Large intestine (tissue), 3 donors: ENCODE measurements at regions not wholly inside any gene's neighbourhood (a gene's known extent, or its start where the extent isn't known, plus 50 kb on each side); places are given as distances from the start of the nearest gene placed in this dataset.

Source experiments
- DNase-seq, 2 donors: peaks; one replicate each; pipeline versions ENCODE4 v3.0.0 to v3.0.0-alpha.2; 2013
- H3K27ac ChIP-seq: one replicate; pipeline ENCODE4 v1.5.1; 2013; ENCODE audit warnings: low read length
- H3K27me3 ChIP-seq: 2 replicates; pipeline ENCODE4 v1.6.1; 2013; ENCODE audit warnings: low read length; ENCODE audit not compliant: control insufficient read depth, insufficient read depth
- H3K36me3 ChIP-seq: 2 replicates; pipeline ENCODE4 v1.6.1; 2013; ENCODE audit warnings: low read length; ENCODE audit not compliant: control insufficient read depth, insufficient read depth
- H3K4me1 ChIP-seq: one replicate; pipeline ENCODE4 v1.6.1; 2013; ENCODE audit warnings: low read length; ENCODE audit not compliant: control insufficient read depth, insufficient read depth
- H3K4me3 ChIP-seq: one replicate; pipeline ENCODE4 v1.5.1; 2013; ENCODE audit warnings: low read length
- H3K9me3 ChIP-seq: one replicate; pipeline ENCODE4 v1.6.1; 2013; ENCODE audit warnings: mild to moderate bottlenecking, low read depth, low read length, moderate library complexity; ENCODE audit not compliant: control insufficient read depth
- WGBS: methylation state at CpG from one replicate; pipeline ENCODE4 v1.1.5; 2013; ENCODE audit warnings: low lambda C conversion rate; ENCODE audit not compliant: insufficient coverage; 5-methylcytosine and 5-hydroxymethylcytosine counted together

GRCh38 chr5:43785198-43785597 is 182.2 kb downstream of the NNT start:
- no peak overlapping the region for H3K27ac ChIP-seq
- H3K36me3 ChIP-seq, result no peaks in the 10 kb centered on the region
- H3K27me3 ChIP-seq, result no peaks in the 10 kb centered on the region
- DNase-seq, result no peak
- no peak overlapping the region for H3K4me3 ChIP-seq
- no peaks in the 10 kb centered on the region for H3K4me1 ChIP-seq
- H3K9me3 ChIP-seq, result no peaks in the 10 kb centered on the region
- 93% methylated on average over 2 of the region's 3 CpGs for WGBS

- H3K4me1 ChIP-seq, result no peaks in the 10 kb centered on the region
- H3K27ac ChIP-seq, result no peak overlapping the region
- no peak for DNase-seq
- WGBS, result 80% methylated on average over 1 of the region's 1 CpG
- no peaks in the 10 kb centered on the region for H3K9me3 ChIP-seq
- no peaks in the 10 kb centered on the region for H3K36me3 ChIP-seq
- no peak overlapping the region for H3K4me3 ChIP-seq
- H3K27me3 ChIP-seq, result no peaks in the 10 kb centered on the region
Observed at GRCh38 chr5:43780586-43780985, 177.6 kb downstream of the NNT start.

- DNase-seq, result no peak
- 100% methylated on average over 1 of the region's 1 CpG for WGBS
- Histone ChIP-seq H3K27me3 (no peaks in the 10 kb centered on the region), H3K36me3 (no peaks in the 10 kb centered on the region), H3K4me1 (no peaks in the 10 kb centered on the region), H3K9me3 (no peaks in the 10 kb centered on the region), H3K27ac (no peak overlapping the region), H3K4me3 (no peak overlapping the region)
Observed at GRCh38 chr5:43774881-43775399, 172.0 kb downstream of the NNT start.

- Histone ChIP-seq H3K36me3 (no peaks in the 10 kb centered on the region), H3K4me1 (no peaks in the 10 kb centered on the region), H3K27me3 (no peaks in the 10 kb centered on the region), H3K9me3 (no peaks in the 10 kb centered on the region), H3K27ac (no peak overlapping the region), H3K4me3 (no peak overlapping the region)
- DNase-seq, result no peak
- no CpG with 5 or more reads among the region's 1 CpG for WGBS
Observed at GRCh38 chr5:43773478-43773844, 170.5 kb downstream of the NNT start.

DNA sequence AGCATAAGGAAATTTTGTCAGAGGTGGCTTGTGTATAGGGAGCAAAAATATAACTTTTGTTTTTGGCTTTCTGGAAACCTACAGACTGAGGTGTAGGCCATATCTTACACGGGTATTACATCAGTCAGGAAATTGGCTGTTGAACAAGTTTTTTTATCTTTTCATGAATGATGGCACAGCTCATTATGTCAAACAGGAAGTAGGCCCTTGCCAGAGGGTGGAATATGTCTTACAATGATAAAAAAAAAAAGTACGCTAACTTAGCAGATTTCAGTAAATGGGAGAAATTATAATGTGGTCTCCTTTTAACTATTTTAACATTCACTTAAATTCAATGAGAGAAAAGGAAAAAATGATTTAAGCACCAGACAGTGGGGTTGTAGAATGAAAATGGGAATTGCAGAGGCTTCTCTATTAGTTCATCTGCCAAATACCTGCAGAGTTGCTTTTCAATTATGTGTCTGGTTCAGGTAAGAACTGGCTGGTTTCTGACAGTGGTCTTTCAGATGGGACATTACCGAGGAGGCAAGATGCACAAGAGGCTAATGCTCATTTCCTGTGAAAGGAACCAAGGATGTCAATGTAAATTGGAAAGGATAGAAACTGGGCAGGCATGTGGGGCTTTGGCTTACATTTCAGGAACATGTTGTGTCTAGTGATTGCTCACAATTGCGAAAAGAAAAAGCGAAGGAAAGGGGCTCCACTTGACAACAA is 169.9 kb downstream of the NNT start:
- no peak for DNase-seq
- no peaks in the 10 kb centered on the region for H3K36me3 ChIP-seq
- no peaks in the 10 kb centered on the region for H3K4me1 ChIP-seq
- H3K27ac ChIP-seq, result no peak overlapping the region
- H3K27me3 ChIP-seq, result no peaks in the 10 kb centered on the region
- whole genome bisulfite sequencing, result 74% methylated on average over 3 of the region's 5 CpGs
- H3K4me3 ChIP-seq, result no peak overlapping the region
- H3K9me3 ChIP-seq, result no peaks in the 10 kb centered on the region

DNA sequence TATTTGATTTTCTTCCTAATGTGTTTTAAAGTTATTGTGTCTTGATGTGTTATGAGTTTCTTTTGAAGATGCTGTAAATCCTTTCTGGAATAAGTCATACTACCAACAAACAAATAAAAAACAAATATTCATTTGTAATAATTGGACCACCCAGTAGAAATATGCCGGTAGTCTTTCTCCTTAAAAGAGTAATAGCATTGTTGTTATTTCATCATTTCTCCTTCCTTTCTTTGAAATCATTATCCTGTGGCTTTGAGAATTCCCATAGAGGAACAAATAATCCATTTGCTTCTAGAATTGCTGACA is 169.4 kb downstream of the NNT start:
- no peak overlapping the region for H3K27ac ChIP-seq
- H3K9me3 ChIP-seq, result no peaks in the 10 kb centered on the region
- H3K36me3 ChIP-seq, result no peaks in the 10 kb centered on the region
- no peaks in the 10 kb centered on the region for H3K27me3 ChIP-seq
- H3K4me1 ChIP-seq, result no peaks in the 10 kb centered on the region
- no peak for DNase-seq
- no CpG with 5 or more reads among the region's 1 CpG for WGBS
- no peak overlapping the region for H3K4me3 ChIP-seq

- no peak overlapping the region for H3K4me3 ChIP-seq
- WGBS, result 100% methylated on average over 1 of the region's 3 CpGs
Observed at GRCh38 chr5:43771611-43772031, 168.6 kb downstream of the NNT start.

GRCh38 chr5:43769571-43770355 is 166.8 kb downstream of the NNT start:
- Histone ChIP-seq H3K4me1 (no peaks in the 10 kb centered on the region), H3K27ac (no peak overlapping the region)
- DNase-seq, result peak; percentile 31 to 42

More at GRCh38 chr5:43771611-43772031, 168.6 kb downstream of the NNT start:
- Histone ChIP-seq H3K9me3 (no peaks in the 10 kb centered on the region), H3K27me3 (no peaks in the 10 kb centered on the region), H3K27ac (no peak overlapping the region), H3K36me3 (no peaks in the 10 kb centered on the region), H3K4me1 (no peaks in the 10 kb centered on the region)
- no peak for DNase-seq

More at GRCh38 chr5:43769571-43770355, 166.8 kb downstream of the NNT start:
- no peaks in the 10 kb centered on the region for H3K36me3 ChIP-seq
- no peak overlapping the region for H3K4me3 ChIP-seq
- 80% methylated on average over 1 of the region's 7 CpGs for WGBS
- H3K9me3 ChIP-seq, result no peaks in the 10 kb centered on the region
- no peaks in the 10 kb centered on the region for H3K27me3 ChIP-seq
